GM12891 (cell line): ENCODE measurements at regions not wholly inside any gene's neighbourhood (a gene's known extent, or its start where the extent isn't known, plus 50 kb on each side); places are given as distances from the start of the nearest gene placed in this dataset.

Experiments used
- POLR2AphosphoS5 ChIP-seq: IDR thresholded peaks from 2 replicates; pipeline ENCODE4 v1.6.1; 2011; ENCODE audit warnings: low read depth, low read length, control low read depth
- TAF1 ChIP-seq: IDR thresholded peaks from 2 replicates; pipeline ENCODE4 v1.6.1; 2011; ENCODE audit warnings: low read depth, low read length, control low read depth

DNA sequence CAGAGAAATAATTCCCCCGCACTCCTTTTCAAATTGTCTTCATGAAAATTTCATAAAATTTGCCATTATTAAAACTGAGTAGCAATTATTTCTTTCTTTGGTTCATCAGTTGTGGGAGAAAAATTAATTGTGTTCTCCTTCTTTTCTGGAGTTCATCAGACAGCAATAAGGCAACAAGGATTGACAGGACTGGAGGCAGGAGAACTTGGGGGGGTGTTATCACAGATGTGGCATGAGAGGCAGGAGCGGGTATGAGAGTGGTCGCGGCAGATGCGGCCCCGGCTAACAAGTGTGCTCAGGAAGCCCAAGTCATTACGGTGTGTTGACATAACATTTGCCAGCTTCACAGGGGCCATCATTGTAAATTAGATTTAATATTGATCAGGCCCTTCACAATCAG is 306.6 kb upstream of the TMPO start:
- no peak for TF ChIP-seq POLR2AphosphoS5
- no peak for TF ChIP-seq TAF1
